NCI-H460 (cell line): ENCODE measurements at regions not wholly inside any gene's neighbourhood (a gene's known extent, or its start where the extent isn't known, plus 50 kb on each side); places are given as distances from the start of the nearest gene placed in this dataset.

Experiments
- DNase-seq: peaks from one replicate; pipeline ENCODE4 v3.0.0-alpha.2; 2016; ENCODE audit warnings: low read depth; ENCODE audit errors: extremely low read depth

DNA sequence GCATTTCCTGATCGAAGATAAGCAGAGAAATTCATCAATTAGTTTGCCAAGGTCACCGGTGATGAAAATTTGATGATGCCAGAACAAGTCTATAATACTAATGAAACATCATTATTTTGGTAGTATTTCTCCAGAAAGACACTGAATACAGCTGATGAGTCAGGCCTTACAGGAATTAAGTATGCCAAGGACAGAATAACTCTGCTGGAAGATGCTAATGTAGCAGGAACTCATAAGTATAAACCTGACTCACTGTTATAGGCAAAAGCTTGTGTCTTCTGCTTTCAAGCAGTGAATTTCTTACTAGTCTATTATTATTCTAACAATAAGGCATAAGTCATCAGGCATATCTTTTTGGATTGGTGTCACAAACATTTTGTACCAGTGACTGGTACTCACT is 1825.1 kb upstream of the IGFBP7 start:
- no peak for DNase-seq

- DNase-seq: no peak
Observed at GRCh38 chr4:58936436-58936835, 1826.3 kb upstream of the IGFBP7 start.

- DNase-seq: peak; percentile 12
Observed at GRCh38 chr4:58940167-58940566, 1830.0 kb upstream of the IGFBP7 start.

DNA sequence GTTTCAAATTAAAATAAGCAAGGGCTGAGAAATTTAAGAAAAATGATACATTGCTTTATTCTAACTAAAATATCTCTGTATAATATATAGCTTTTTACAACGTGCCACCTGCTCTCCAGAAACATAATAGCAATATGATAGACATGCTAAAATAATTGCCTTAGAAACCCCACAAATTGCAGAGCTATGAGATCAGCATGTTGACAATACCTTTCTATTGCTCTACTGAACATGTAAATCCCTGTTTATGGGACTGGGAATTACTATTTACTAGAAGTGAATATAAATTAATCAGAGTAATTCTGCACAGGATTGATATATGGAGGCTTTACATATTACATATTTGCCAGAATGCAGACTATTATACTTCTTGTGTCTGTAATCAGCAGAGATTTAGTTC is 1831.1 kb upstream of the IGFBP7 start:
- DNase-seq: no peak

DNA sequence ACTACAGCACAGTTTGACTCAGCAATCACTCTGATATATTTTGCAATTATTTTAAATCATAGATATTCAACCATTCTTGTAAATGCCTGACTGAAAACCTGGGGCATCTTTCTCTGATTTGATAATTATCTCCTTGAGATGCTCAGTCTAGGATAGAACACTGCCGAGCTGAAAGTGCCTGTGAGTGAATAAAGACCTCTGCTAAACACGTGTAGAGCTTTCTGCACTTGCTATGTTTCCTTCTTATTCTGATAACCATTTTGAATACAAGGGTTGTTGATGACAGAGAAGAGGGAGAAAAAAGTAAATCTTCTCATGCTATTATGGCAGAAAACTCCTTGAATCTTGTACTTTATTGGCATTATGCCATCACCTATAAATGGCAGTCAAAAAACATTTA is 1843.4 kb upstream of the IGFBP7 start:
- no peak for DNase-seq

DNA sequence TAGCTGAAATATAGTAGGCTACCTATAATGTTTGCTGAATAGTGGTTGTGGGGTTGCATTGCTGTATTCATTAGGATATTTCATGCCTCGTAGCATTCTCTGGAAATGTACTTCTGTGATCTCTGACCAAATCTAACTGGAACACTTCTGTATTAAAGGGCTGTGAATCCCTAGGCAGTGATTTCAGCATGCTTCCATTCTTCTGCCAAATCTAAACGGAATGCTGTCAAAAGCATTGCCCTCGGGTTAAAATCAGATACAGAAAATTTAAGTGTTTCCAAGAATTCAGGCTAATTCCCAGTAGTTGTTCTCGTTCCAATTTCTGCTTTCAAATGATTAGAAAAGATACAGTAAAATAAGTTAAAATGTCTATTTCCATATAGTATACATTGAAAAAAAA is 1847.5 kb upstream of the IGFBP7 start:
- no peak for DNase-seq

GRCh38 chr4:58961283-58961682 is 1851.1 kb upstream of the IGFBP7 start:
- DNase-seq: no peak

- DNase-seq: no peak
Observed at GRCh38 chr4:58961925-58962324, 1851.7 kb upstream of the IGFBP7 start.

GRCh38 chr4:58962424-58962823 is 1852.2 kb upstream of the IGFBP7 start:
- no peak for DNase-seq

DNA sequence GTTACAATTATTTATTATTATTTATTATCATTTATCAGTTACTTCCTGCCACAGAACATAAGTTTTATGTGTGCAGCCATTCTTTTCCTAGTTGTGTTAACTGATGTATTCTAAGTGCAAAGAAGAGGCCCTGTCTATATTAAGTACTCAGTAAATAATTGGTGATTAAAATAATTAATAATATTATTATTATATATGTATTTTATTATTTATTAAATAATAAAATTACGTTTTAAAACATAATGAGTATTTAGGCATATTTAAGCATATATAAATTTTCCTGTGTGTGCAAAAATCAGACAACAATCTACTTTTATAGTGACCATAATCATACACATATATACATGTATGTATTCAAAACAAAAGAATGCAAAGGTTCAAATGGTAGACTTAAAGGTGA is 1871.6 kb upstream of the IGFBP7 start:
- DNase-seq: no peak

DNA sequence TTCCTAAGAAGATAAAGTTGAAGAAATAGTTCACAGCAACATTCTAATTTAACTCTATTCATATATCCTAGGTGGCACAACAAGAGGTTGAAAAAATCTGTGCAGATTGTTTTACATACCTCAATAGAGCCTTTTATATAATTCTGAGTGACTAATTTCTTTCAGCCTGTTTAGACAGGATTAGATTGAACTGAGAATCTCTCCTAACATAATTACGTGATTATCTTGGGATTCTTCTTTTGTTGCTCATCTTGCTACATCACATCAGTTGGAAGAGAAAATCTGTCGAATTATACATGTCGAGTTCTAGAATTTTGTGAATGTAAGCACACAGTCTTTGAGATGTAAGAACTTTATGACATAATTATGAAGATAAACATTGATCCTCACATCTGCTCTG is 1873.7 kb upstream of the IGFBP7 start:
- no peak for DNase-seq

- no peak for DNase-seq
Observed at GRCh38 chr4:59002148-59002547, 1892.0 kb upstream of the IGFBP7 start.

DNA sequence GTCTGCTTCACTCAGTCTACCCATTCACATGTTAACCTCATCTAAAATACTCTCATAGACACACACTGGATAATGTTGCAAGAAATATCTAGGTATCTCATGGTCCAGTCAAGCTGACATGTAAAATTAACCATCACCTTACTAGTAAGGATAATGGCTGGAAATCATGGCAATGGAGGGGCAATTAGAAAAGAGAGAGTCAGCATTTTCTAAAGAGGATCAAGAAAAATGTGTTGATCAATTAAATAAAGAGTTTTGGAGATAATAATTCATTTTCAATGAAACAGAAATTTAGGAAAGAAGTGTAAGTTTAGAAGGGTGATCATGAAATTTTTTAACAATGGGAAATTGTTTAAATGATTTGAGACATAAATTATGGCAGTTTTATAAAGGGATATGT is 1914.1 kb upstream of the IGFBP7 start:
- no peak for DNase-seq

- DNase-seq: no peak
Observed at GRCh38 chr4:59037812-59038211, 1927.6 kb upstream of the IGFBP7 start.

GRCh38 chr4:59039046-59039445 is 1928.9 kb upstream of the IGFBP7 start:
- no peak for DNase-seq

- no peak for DNase-seq
Observed at GRCh38 chr4:59044286-59044900, 1934.2 kb upstream of the IGFBP7 start.

DNA sequence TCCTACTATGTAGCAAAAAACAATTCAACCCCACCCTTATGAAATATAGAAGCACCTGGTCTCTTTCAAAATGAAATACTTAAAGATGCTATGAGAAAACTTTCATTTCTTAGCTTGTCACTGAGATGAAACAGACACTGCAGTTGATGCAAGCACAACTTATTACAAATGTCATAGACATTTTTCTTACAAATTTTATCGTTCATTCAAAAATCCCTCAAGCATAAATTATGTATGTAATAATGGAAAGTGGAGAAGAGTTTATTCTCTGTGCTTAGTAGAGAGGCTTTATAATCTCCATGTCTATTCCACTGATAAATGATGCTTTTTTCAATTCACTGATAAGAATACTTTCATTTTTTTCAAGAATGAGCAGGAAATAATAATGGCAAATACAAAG is 1943.9 kb upstream of the IGFBP7 start:
- DNase-seq: no peak

GRCh38 chr4:59057804-59058203 is 1947.6 kb upstream of the IGFBP7 start:
- no peak for DNase-seq

GRCh38 chr4:59058543-59058942 is 1948.4 kb upstream of the IGFBP7 start:
- DNase-seq: no peak

DNA sequence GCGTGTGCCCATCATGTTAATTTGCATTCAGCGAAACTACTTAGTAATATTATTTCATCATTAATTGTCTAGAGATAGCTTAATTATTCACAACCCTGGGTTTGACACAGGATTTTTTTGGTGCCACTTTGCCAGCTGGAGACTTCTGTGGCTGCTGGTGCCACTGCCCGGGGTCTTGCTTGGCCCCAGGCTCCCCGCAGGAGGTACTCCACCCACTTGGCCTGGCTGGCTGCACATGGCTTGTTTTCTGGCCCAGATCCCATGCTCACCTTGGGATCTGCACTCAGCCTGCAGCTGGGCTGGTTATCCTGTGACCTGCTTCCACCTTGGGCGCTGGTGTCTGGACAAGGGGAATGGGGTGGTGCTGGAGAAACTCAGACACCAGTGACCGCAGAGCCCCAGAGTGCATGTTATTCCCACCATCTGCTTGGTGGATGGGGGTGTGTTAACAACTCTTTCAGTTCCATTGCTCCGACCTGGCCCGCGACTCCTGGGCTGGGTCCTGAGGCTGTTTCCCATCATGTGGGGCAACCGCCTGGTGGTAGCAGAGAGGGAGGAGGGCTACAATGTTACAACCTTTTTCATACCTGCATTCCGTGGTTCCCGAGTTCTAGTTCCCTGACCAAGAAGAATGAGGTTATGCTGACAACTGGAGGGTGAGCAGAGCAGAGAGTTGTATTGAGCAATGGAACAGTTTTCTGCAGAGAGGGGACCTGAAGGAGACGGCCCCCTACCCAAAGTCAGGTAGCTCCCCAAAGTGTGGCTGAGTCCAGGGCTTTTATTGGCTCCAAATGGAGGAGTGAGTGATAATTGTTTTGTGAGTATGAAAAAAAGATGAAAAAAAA is 1950.0 kb upstream of the IGFBP7 start:
- no peak for DNase-seq

DNA sequence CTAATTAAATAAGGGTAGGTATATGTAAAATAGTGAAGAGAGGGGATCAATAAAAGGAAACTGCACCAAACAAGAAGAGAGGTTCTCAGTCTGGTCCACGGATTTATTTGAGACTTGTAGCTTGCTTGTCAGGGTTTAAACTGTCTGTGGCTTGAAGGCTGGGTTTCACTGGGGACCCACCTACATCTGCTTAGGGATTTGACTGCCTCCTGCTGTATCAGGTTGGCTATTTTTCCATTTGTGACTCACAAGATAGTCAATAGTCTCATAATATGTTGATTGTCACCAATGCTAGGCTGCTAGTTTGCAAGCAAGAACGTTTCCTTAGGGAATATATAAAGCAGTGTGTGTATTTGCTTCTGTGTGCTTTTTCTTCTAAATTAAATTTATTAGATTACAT is 1950.7 kb upstream of the IGFBP7 start:
- no peak for DNase-seq

- no peak for DNase-seq
Observed at GRCh38 chr4:59063015-59063720, 1953.0 kb upstream of the IGFBP7 start.
